Caco-2 (cell line): ENCODE measurements at regions not wholly inside any gene's neighbourhood (a gene's known extent, or its start where the extent isn't known, plus 50 kb on each side); places are given as distances from the start of the nearest gene placed in this dataset.

Source experiments
- BruUV-seq: library from RNA; stranded (reverse); fragments of 400-500 nt; replicated peaks from 2 replicates; lab custom pipeline; 2021; lab: Mats Ljungman, UMichigan
- CTCF ChIA-PET: fragments of 300-600 bp; sonication (Branson Sonifier 250); formaldehyde crosslinking; loops from one replicate; lab custom pipeline; 2022; ENCODE audit warnings: antibody characterized with exemption; lab: Charles Lee
- POLR2A ChIA-PET: fragments of 300-600 bp; sonication (Branson Sonifier 250); formaldehyde crosslinking; loops from one replicate; lab custom pipeline; 2022; ENCODE audit warnings: antibody characterized with exemption; lab: Charles Lee
- DNase-seq, 2 experiments: peaks; one replicate each; pipeline versions ENCODE4 v3.0.0 to v3.0.0-alpha.2; 2020 to 2022
- H3K27me3 ChIP-seq: replicated peaks from 2 replicates; pipeline ENCODE4 v1.6.0; 2011; ENCODE audit warnings: low read length; ENCODE audit not compliant: control insufficient read depth, insufficient read depth
- H3K36me3 ChIP-seq: 2 replicates; pipeline ENCODE4 v1.5.1; 2011; ENCODE audit warnings: low read length; ENCODE audit not compliant: control insufficient read depth, insufficient read depth
- H3K4me1 ChIP-seq: fragments of 250-450 bp; sonication (Bioruptor Pico); 2 replicates; pipeline ENCODE4 v1.5.1; 2020; ENCODE audit warnings: mild to moderate bottlenecking
- H3K4me3 ChIP-seq: 2 replicates; pipeline ENCODE4 v1.5.1; 2011; ENCODE audit warnings: low read depth, mild to moderate bottlenecking, control low read depth, low read length
- H3K9me3 ChIP-seq: fragments of 250-450 bp; sonication (Bioruptor Pico); 2 replicates; pipeline ENCODE4 v1.5.1; 2020; ENCODE audit warnings: mild to moderate bottlenecking, moderate library complexity
- H3K27ac Mint-ChIP-seq: one replicate; pipeline ENCODE4 v1.8.0; 2022; ENCODE audit warnings: mixed read lengths; ENCODE audit not compliant: unreplicated experiment
- H3K27me3 Mint-ChIP-seq: one replicate; pipeline ENCODE4 v1.8.0; 2022; ENCODE audit warnings: mixed read lengths; ENCODE audit not compliant: insufficient read depth, unreplicated experiment
- H3K36me3 Mint-ChIP-seq: one replicate; pipeline ENCODE4 v1.8.0; 2022; ENCODE audit warnings: mild to moderate bottlenecking, mixed read lengths; ENCODE audit not compliant: insufficient read depth, unreplicated experiment
- H3K4me1 Mint-ChIP-seq: one replicate; pipeline ENCODE4 v1.8.0; 2022; ENCODE audit warnings: low read depth, mixed read lengths; ENCODE audit not compliant: unreplicated experiment
- H3K4me3 Mint-ChIP-seq: one replicate; pipeline ENCODE4 v1.8.0; 2022; ENCODE audit warnings: mild to moderate bottlenecking, moderate library complexity, mixed read lengths; ENCODE audit not compliant: unreplicated experiment
- H3K9me3 Mint-ChIP-seq: one replicate; pipeline ENCODE4 v1.8.0; 2022; ENCODE audit warnings: mixed read lengths; ENCODE audit not compliant: unreplicated experiment
- intact Hi-C: fragments of 100-400 bp; cut with micrococcal nuclease; formaldehyde crosslinking; loops from one replicate; pipeline ENCODE4 v1.10.0; 2022; ENCODE audit not compliant: unreplicated experiment
- TF ChIP-seq, protein P1 (sequence below), 2 experiments: fragments of 200-600 bp in 1 of 2; IDR thresholded peaks; 1 replicate in 1 of 2; 2 replicates in 1 of 2; pipeline versions ENCODE4 v1.5.1 to v1.8.0; 2011 to 2022; ENCODE audit warnings: antibody characterized with exemption in 1 of 2, control low read depth in 1 of 2, inconsistent platforms in 1 of 2, low read depth in 1 of 2, low read length in 1 of 2, mild to moderate bottlenecking in 1 of 2, moderate library complexity in 1 of 2; ENCODE audit not compliant: insufficient read depth in 1 of 2, severe bottlenecking in 1 of 2, unreplicated experiment in 1 of 2

- TF ChIP-seq, protein P1, sequence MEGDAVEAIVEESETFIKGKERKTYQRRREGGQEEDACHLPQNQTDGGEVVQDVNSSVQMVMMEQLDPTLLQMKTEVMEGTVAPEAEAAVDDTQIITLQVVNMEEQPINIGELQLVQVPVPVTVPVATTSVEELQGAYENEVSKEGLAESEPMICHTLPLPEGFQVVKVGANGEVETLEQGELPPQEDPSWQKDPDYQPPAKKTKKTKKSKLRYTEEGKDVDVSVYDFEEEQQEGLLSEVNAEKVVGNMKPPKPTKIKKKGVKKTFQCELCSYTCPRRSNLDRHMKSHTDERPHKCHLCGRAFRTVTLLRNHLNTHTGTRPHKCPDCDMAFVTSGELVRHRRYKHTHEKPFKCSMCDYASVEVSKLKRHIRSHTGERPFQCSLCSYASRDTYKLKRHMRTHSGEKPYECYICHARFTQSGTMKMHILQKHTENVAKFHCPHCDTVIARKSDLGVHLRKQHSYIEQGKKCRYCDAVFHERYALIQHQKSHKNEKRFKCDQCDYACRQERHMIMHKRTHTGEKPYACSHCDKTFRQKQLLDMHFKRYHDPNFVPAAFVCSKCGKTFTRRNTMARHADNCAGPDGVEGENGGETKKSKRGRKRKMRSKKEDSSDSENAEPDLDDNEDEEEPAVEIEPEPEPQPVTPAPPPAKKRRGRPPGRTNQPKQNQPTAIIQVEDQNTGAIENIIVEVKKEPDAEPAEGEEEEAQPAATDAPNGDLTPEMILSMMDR (IDR thresholded peaks at IDR 0.05; ENCODE audit: insufficient read depth in 1 of 2, low read depth in 1 of 2, low read length in 1 of 2, severe bottlenecking in 1 of 2, unreplicated experiment in 1 of 2): no peak
- no peak for DNase-seq
- Mint-ChIP-seq H3K36me3 (no peaks in the 10 kb centered on the region), H3K4me3 (no peak overlapping the region), H3K9me3 (no peaks in the 10 kb centered on the region), H3K4me1 (no peaks in the 10 kb centered on the region), H3K27me3 (peaks cover 21% of the 10 kb centered on the region), H3K27ac (no peak overlapping the region)
- Histone ChIP-seq H3K9me3 (no peaks in the 10 kb centered on the region), H3K27me3 (no peaks in the 10 kb centered on the region), H3K4me3 (no peak overlapping the region), H3K36me3 (no peaks in the 10 kb centered on the region), H3K4me1 (no peaks in the 10 kb centered on the region)
- BruUV-seq: no TSS peak
- ChIA-PET POLR2A (no interaction called here), CTCF (no interaction called here)
- intact Hi-C loops: no loop called here
Observed at GRCh38 chr11:128046213-128046612, 541.1 kb downstream of the ETS1 start.

GRCh38 chr11:128045094-128045725 is 542.1 kb downstream of the ETS1 start:
- H3K27me3 ChIP-seq: no peaks in the 10 kb centered on the region
- H3K27me3 Mint-ChIP-seq: peaks cover 21% of the 10 kb centered on the region
- intact Hi-C loops: no loop called here

GRCh38 chr11:128042290-128042751 is 545.0 kb downstream of the ETS1 start:
- BruUV-seq: no TSS peak
- no peak for DNase-seq
- Mint-ChIP-seq H3K4me3 (no peak overlapping the region), H3K27ac (no peak overlapping the region), H3K9me3 (no peaks in the 10 kb centered on the region), H3K4me1 (no peaks in the 10 kb centered on the region), H3K36me3 (no peaks in the 10 kb centered on the region), H3K27me3 (peaks cover 22% of the 10 kb centered on the region)
- H3K27me3 ChIP-seq: no peaks in the 10 kb centered on the region
- ChIA-PET CTCF (no interaction called here), POLR2A (no interaction called here)
- no peak overlapping the region for H3K4me3 ChIP-seq
- H3K36me3 ChIP-seq: no peaks in the 10 kb centered on the region
- no peaks in the 10 kb centered on the region for H3K4me1 ChIP-seq
- H3K9me3 ChIP-seq: no peaks in the 10 kb centered on the region
- intact Hi-C loops: no loop called here
- TF ChIP-seq, protein P1 (IDR thresholded peaks at IDR 0.05; ENCODE audit: insufficient read depth in 1 of 2, low read depth in 1 of 2, low read length in 1 of 2, severe bottlenecking in 1 of 2, unreplicated experiment in 1 of 2): no peak

More at GRCh38 chr11:128045094-128045725, 542.1 kb downstream of the ETS1 start:
- no peaks in the 10 kb centered on the region for H3K4me1 Mint-ChIP-seq
- H3K36me3 Mint-ChIP-seq: no peaks in the 10 kb centered on the region
- Histone ChIP-seq H3K4me1 (no peaks in the 10 kb centered on the region), H3K4me3 (no peak overlapping the region), H3K36me3 (no peaks in the 10 kb centered on the region), H3K9me3 (no peaks in the 10 kb centered on the region)
- BruUV-seq: no TSS peak
- ChIA-PET POLR2A (no interaction called here), CTCF (no interaction called here)
- TF ChIP-seq, protein P1 (IDR thresholded peaks at IDR 0.05; ENCODE audit: insufficient read depth in 1 of 2, low read depth in 1 of 2, low read length in 1 of 2, severe bottlenecking in 1 of 2, unreplicated experiment in 1 of 2): no peak
- no peaks in the 10 kb centered on the region for H3K9me3 Mint-ChIP-seq
- no peak overlapping the region for H3K4me3 Mint-ChIP-seq
- DNase-seq: no peak
- no peak overlapping the region for H3K27ac Mint-ChIP-seq
